CD4-positive, alpha-beta T cell (primary cell): ENCODE measurements at regions not wholly inside any gene's neighbourhood (a gene's known extent, or its start where the extent isn't known, plus 50 kb on each side); places are given as distances from the start of the nearest gene placed in this dataset.

Experiments
- ATAC-seq: fragments of 200-7000 bp; cut with Tn5 transposase; one replicate; pipeline ENCODE4 v1.10.0; 2022; ENCODE audit warnings: mild to moderate bottlenecking; ENCODE audit not compliant: poor library complexity
- CTCF ChIA-PET: fragments of 350-600 bp; sonication (Branson Sonifier 250); formaldehyde crosslinking; loops from one replicate; lab custom pipeline; 2021; ENCODE audit warnings: antibody characterized with exemption, inconsistent platforms; lab: Charles Lee
- POLR2A ChIA-PET: fragments of 350-600 bp; sonication (Branson Sonifier 250); formaldehyde crosslinking; loops from one replicate; lab custom pipeline; 2021; ENCODE audit warnings: antibody characterized with exemption, inconsistent platforms; lab: Charles Lee
- DNase-seq, 14 experiments: peaks; one replicate each; pipeline ENCODE4 v3.0.0-alpha.2; 2013 to 2020; ENCODE audit warnings: mixed read lengths in 2 of 14
- H3K27ac ChIP-seq, 2 donors: one replicate each; pipeline versions ENCODE4 v1.5.1 to v1.7.0; 2013; ENCODE audit warnings: low read length in 2 of 2, low read depth in 1 of 2, mild to moderate bottlenecking in 1 of 2
- H3K27me3 ChIP-seq, 2 experiments: 1 replicate in 1 of 2; 2 replicates in 1 of 2; pipeline versions ENCODE4 v1.6.1 to v1.7.0; 2013; ENCODE audit warnings: low read length in 2 of 2, control low read depth in 1 of 2, mild to moderate bottlenecking in 1 of 2, moderate library complexity in 1 of 2; ENCODE audit not compliant: insufficient read depth in 2 of 2, control insufficient read depth in 1 of 2
- H3K36me3 ChIP-seq: one replicate; pipeline ENCODE4 v1.6.1; 2013; ENCODE audit warnings: low read length, control low read depth; ENCODE audit not compliant: insufficient read depth
- H3K4me1 ChIP-seq: one replicate; pipeline ENCODE4 v1.6.1; 2013; ENCODE audit warnings: low read length, control low read depth; ENCODE audit not compliant: insufficient read depth
- H3K4me3 ChIP-seq: one replicate; pipeline ENCODE4 v1.5.1; 2013; ENCODE audit warnings: mild to moderate bottlenecking, low read length, moderate library complexity
- H3K9me3 ChIP-seq, 2 experiments: 1 replicate in 1 of 2; 2 replicates in 1 of 2; pipeline versions ENCODE4 v1.6.1 to v1.7.0; 2013; ENCODE audit warnings: low read length in 2 of 2, mild to moderate bottlenecking in 2 of 2, control low read depth in 1 of 2, moderate library complexity in 1 of 2; ENCODE audit not compliant: control insufficient read depth in 1 of 2, insufficient read depth in 1 of 2
- H3K27ac Mint-ChIP-seq: one replicate; pipeline ENCODE4 v1.8.0; 2020; ENCODE audit warnings: mixed read lengths
- H3K27me3 Mint-ChIP-seq: one replicate; pipeline ENCODE4 v1.8.0; 2021; ENCODE audit warnings: mixed read lengths
- H3K36me3 Mint-ChIP-seq: one replicate; pipeline ENCODE4 v1.8.0; 2021; ENCODE audit warnings: low read depth, mixed read lengths
- H3K4me1 Mint-ChIP-seq: one replicate; pipeline ENCODE4 v1.8.0; 2021; ENCODE audit warnings: low read depth, mixed read lengths
- H3K4me3 Mint-ChIP-seq: one replicate; pipeline ENCODE4 v1.8.0; 2020; ENCODE audit warnings: mild to moderate bottlenecking, mixed read lengths
- H3K9me3 Mint-ChIP-seq: one replicate; pipeline ENCODE4 v1.8.0; 2020; ENCODE audit warnings: mixed read lengths
- CTCF ChIP-seq: fragments of 200-600 bp; IDR thresholded peaks from one replicate; pipeline ENCODE4 v1.8.0; 2022; ENCODE audit warnings: antibody characterized with exemption, mild to moderate bottlenecking
- intact Hi-C, 2 experiments: fragments of 100-400 bp; cut with DNase I in 1 of 2; cut with micrococcal nuclease in 1 of 2; formaldehyde crosslinking; loops; one replicate each; pipeline versions ENCODE4 v1.15.1 to v1.9.0; 2023 to 2025; cut with DNase I, micrococcal nuclease

- H3K4me3 Mint-ChIP-seq = no peak overlapping the region
- no peak for TF ChIP-seq CTCF
Observed at GRCh38 chr4:117868201-117868600, 166.1 kb upstream of the NDST3 start.

GRCh38 chr4:117873779-117874178, 160.5 kb upstream of the NDST3 start:
- Mint-ChIP-seq H3K4me1 (no peaks in the 10 kb centered on the region), H3K9me3 (no peaks in the 10 kb centered on the region), H3K27me3 (no peaks in the 10 kb centered on the region), H3K4me3 (no peak overlapping the region), H3K36me3 (no peaks in the 10 kb centered on the region), H3K27ac (no peak overlapping the region)
- DNase-seq (no peak), ATAC-seq (no peak)
- no peak for TF ChIP-seq CTCF
- Histone ChIP-seq H3K27ac (no peak overlapping the region), H3K4me1 (no peaks in the 10 kb centered on the region), H3K9me3 (no peaks in the 10 kb centered on the region), H3K4me3 (no peak overlapping the region), H3K27me3 (no peaks in the 10 kb centered on the region), H3K36me3 (no peaks in the 10 kb centered on the region)
- ChIA-PET POLR2A (no interaction called here), CTCF (no interaction called here)
- intact Hi-C loops = no loop called here

More at GRCh38 chr4:117868201-117868600, 166.1 kb upstream of the NDST3 start:
- ChIA-PET POLR2A (no interaction called here), CTCF (no interaction called here)
- no peaks in the 10 kb centered on the region for H3K4me1 Mint-ChIP-seq
- H3K27ac Mint-ChIP-seq = no peak overlapping the region
- no peak overlapping the region for H3K27ac ChIP-seq
- intact Hi-C loops = no loop called here
- H3K9me3 Mint-ChIP-seq = no peaks in the 10 kb centered on the region
- H3K9me3 ChIP-seq = no peaks in the 10 kb centered on the region
- H3K36me3 Mint-ChIP-seq = no peaks in the 10 kb centered on the region
- no peaks in the 10 kb centered on the region for H3K27me3 Mint-ChIP-seq
- ATAC-seq = no peak
- H3K36me3 ChIP-seq = no peaks in the 10 kb centered on the region
- no peaks in the 10 kb centered on the region for H3K27me3 ChIP-seq
- no peak for DNase-seq
- no peaks in the 10 kb centered on the region for H3K4me1 ChIP-seq
- H3K4me3 ChIP-seq = no peak overlapping the region

GRCh38 chr4:117874216-117874615, 160.1 kb upstream of the NDST3 start:
- intact Hi-C loops = no loop called here
- Mint-ChIP-seq H3K27ac (no peak overlapping the region), H3K9me3 (no peaks in the 10 kb centered on the region), H3K4me3 (no peak overlapping the region), H3K27me3 (no peaks in the 10 kb centered on the region), H3K4me1 (no peaks in the 10 kb centered on the region), H3K36me3 (no peaks in the 10 kb centered on the region)
- no peak overlapping the region for H3K27ac ChIP-seq
- no peaks in the 10 kb centered on the region for H3K27me3 ChIP-seq
- H3K4me3 ChIP-seq = no peak overlapping the region
- ChIA-PET POLR2A (no interaction called here), CTCF (no interaction called here)
- DNase-seq = no peak
- no peak for TF ChIP-seq CTCF
- ATAC-seq = no peak
- H3K9me3 ChIP-seq = no peaks in the 10 kb centered on the region
- H3K36me3 ChIP-seq = no peaks in the 10 kb centered on the region
- no peaks in the 10 kb centered on the region for H3K4me1 ChIP-seq
